HG02870 (cell line): ENCODE measurements at regions not wholly inside any gene's neighbourhood (a gene's known extent, or its start where the extent isn't known, plus 50 kb on each side); places are given as distances from the start of the nearest gene placed in this dataset.

Source experiments
- ATAC-seq: cut with Tn5 transposase; IDR thresholded peaks from one replicate; pipeline ENCODE4 v1.9.1; 2021; ENCODE audit warnings: mild to moderate bottlenecking, moderate library complexity; ENCODE audit not compliant: unreplicated experiment

- no peak for ATAC-seq
Observed at GRCh38 chr3:124467980-124468902, 262.0 kb upstream of the UMPS start.

- ATAC-seq = no peak
Observed at GRCh38 chr3:124469555-124469954, 260.7 kb upstream of the UMPS start.

GRCh38 chr3:124478830-124479229 lies 251.4 kb upstream of the UMPS start:
- ATAC-seq = no peak

- ATAC-seq = no peak
Observed at GRCh38 chr3:124483915-124484470, 246.3 kb upstream of the UMPS start.

- ATAC-seq = no peak
Observed at GRCh38 chr3:124486324-124486723, 243.9 kb upstream of the UMPS start.

- ATAC-seq = no peak
Observed at GRCh38 chr3:124489506-124489905, 240.7 kb upstream of the UMPS start.

- ATAC-seq = no peak
Observed at GRCh38 chr3:124491098-124491497, 239.2 kb upstream of the UMPS start.

GRCh38 chr3:124491875-124492274 lies 238.4 kb upstream of the UMPS start:
- ATAC-seq = no peak

- no peak for ATAC-seq
Observed at GRCh38 chr3:124492824-124493223, 237.4 kb upstream of the UMPS start.

GRCh38 chr3:124496061-124496460 lies 234.2 kb upstream of the UMPS start:
- no peak for ATAC-seq

- ATAC-seq = no peak
Observed at GRCh38 chr3:124497487-124497886, 232.8 kb upstream of the UMPS start.

- ATAC-seq = no peak
Observed at GRCh38 chr3:124498891-124499290, 231.4 kb upstream of the UMPS start.

- ATAC-seq = no peak
Observed at GRCh38 chr3:124504332-124505059, 225.8 kb upstream of the UMPS start.

- no peak for ATAC-seq
Observed at GRCh38 chr3:124509884-124510283, 220.4 kb upstream of the UMPS start.

GRCh38 chr3:124510290-124510689 lies 220.0 kb upstream of the UMPS start:
- no peak for ATAC-seq

GRCh38 chr3:124512881-124513609 lies 217.2 kb upstream of the UMPS start:
- no peak for ATAC-seq

- ATAC-seq = no peak
Observed at GRCh38 chr3:124513610-124513997, 216.6 kb upstream of the UMPS start.

- no peak for ATAC-seq
Observed at GRCh38 chr3:124514683-124515082, 215.6 kb upstream of the UMPS start.

- no peak for ATAC-seq
Observed at GRCh38 chr3:124516333-124516732, 213.9 kb upstream of the UMPS start.

GRCh38 chr3:124517306-124517705 lies 212.9 kb upstream of the UMPS start:
- ATAC-seq = no peak

GRCh38 chr3:124518350-124518749 lies 211.9 kb upstream of the UMPS start:
- no peak for ATAC-seq
